GM12874 (cell line): ENCODE measurements at regions not wholly inside any gene's neighbourhood (a gene's known extent, or its start where the extent isn't known, plus 50 kb on each side); places are given as distances from the start of the nearest gene placed in this dataset.

Source experiments
- CTCF ChIP-seq: IDR thresholded peaks from 2 replicates; pipeline ENCODE4 v1.5.1; 2011; ENCODE audit warnings: low read depth, mild to moderate bottlenecking, control low read depth, low read length, moderate library complexity; ENCODE audit not compliant: insufficient read depth

GRCh38 chr6:87766211-87766610, 64.2 kb upstream of the AKIRIN2 start:
- no peak for TF ChIP-seq CTCF

GRCh38 chr6:87763901-87764300, 61.9 kb upstream of the AKIRIN2 start:
- TF ChIP-seq CTCF = no peak

DNA sequence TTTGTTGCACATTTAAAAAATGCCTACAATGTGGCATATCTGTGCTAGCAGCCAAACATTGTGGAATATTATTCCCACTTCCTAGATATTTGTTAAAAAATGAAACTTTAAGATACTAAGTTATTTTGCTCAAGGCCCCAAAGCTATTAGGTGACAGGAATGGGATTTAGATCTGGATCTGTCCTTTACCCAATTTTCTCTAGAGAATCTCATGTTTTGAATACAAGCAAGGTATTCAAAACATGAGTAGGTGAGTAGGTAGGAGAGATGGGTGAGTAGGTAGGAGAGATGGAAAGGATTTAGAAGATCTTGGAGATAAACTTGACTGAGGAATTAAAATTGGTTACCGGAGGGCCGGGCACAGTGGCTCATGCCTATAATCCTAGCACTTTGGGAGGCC, 61.2 kb upstream of the AKIRIN2 start:
- TF ChIP-seq CTCF = no peak

- no peak for TF ChIP-seq CTCF
These were observed 60.1 kb upstream of the AKIRIN2 start for GRCh38 chr6:87762116-87762515.

DNA sequence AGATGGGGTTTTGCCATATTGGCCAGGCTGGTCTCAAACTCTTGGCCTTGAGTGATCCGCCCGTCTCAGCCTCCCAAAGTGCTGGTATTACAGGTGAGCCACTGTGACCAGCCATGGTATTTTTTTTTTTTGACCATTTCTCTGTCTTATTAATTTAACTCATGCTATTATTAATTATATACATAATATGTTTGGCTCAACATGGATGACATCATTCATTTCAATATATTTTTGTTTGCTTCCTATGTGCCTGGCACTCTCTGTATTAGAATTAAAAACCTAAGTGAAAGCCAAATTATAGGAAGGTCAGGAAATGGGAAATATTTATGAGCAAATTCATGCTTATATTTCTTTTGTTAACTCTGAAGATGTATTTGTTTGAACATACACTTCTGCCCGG, 55.8 kb upstream of the AKIRIN2 start:
- TF ChIP-seq CTCF = no peak

- no peak for TF ChIP-seq CTCF
These were observed 54.8 kb upstream of the AKIRIN2 start for GRCh38 chr6:87756858-87757257.

- no peak for TF ChIP-seq CTCF
These were observed 54.0 kb upstream of the AKIRIN2 start for GRCh38 chr6:87755708-87756671.
